K562 (cell line): ENCODE measurements at regions not wholly inside any gene's neighbourhood (a gene's known extent, or its start where the extent isn't known, plus 50 kb on each side); places are given as distances from the start of the nearest gene placed in this dataset.

Experiments
- ATAC-seq: fragments of 200-7000 bp; cut with Tn5 transposase; 3 replicates; pipeline ENCODE4 v1.9.1; 2020; ENCODE audit warnings: moderate library complexity
- BruUV-seq: library from RNA; stranded (reverse); fragments of 400-500 nt; replicated peaks from 2 replicates; lab custom pipeline; 2021; lab: Mats Ljungman, UMichigan
- CTCF ChIA-PET: fragments of 300-600 bp; formaldehyde crosslinking; extraction: SDS; loops from one replicate; lab custom pipeline; 2021; ENCODE audit warnings: low intra/inter-chr PET ratio; lab: Yijun Ruan, JAX
- POLR2A ChIA-PET: fragments of 300-600, 350-650 bp; sonication (Branson Sonifier 250); formaldehyde crosslinking; extraction: SDS; loops from one replicate; lab custom pipeline; 2021; ENCODE audit warnings: antibody characterized with exemption, inconsistent platforms; lab: Yijun Ruan, JAX
- DNase-seq, 4 experiments: peaks; one replicate each; pipeline versions ENCODE4 v3.0.0 to v3.0.0-alpha.2; 2011 to 2018; ENCODE audit warnings: low spot score in 3 of 4, mixed read lengths in 3 of 4; ENCODE audit errors: extremely low read depth in 1 of 4
- FAIRE-seq: peaks from 2 replicates; lab custom pipeline; 2011; peaks lifted over from hg19 to GRCh38; lab: Jason Lieb, UNC
- H2AFZ ChIP-seq: 2 replicates; pipeline ENCODE4 v1.6.0; 2011; ENCODE audit warnings: low read depth, low read length, control low read depth, inconsistent platforms
- H3K27ac ChIP-seq: fragments of 200-600 bp; 3 replicates; pipeline ENCODE4 v1.8.0; 2011; ENCODE audit warnings: low read depth, mild to moderate bottlenecking, control low read depth, inconsistent platforms, low read length, moderate library complexity, mixed read lengths; ENCODE audit errors: extremely low read depth
- H3K27me3 ChIP-seq, 2 experiments: fragments of 300-600 bp in 1 of 2; 2 replicates in 1 of 2; 3 replicates in 1 of 2; pipeline versions ENCODE4 v1.6.0 to v1.8.0; 2011; ENCODE audit warnings: inconsistent platforms in 2 of 2, low read length in 2 of 2, mild to moderate bottlenecking in 1 of 2, mixed read lengths in 1 of 2, moderate library complexity in 1 of 2; ENCODE audit not compliant: control insufficient read depth in 2 of 2, insufficient read depth in 2 of 2
- H3K36me3 ChIP-seq: fragments of 300-600 bp; 3 replicates; pipeline ENCODE4 v1.8.0; 2011; ENCODE audit warnings: mild to moderate bottlenecking, low read length, inconsistent platforms; ENCODE audit not compliant: control insufficient read depth, insufficient read depth
- H3K4me1 ChIP-seq, 2 experiments: fragments of 200-600 bp in 1 of 2; replicated peaks in 1 of 2; 2 replicates in 1 of 2; 3 replicates in 1 of 2; pipeline versions ENCODE4 v1.5.1 to v1.8.0; 2011; ENCODE audit warnings: inconsistent platforms in 2 of 2, low read length in 2 of 2, mild to moderate bottlenecking in 1 of 2, mixed read lengths in 1 of 2, moderate library complexity in 1 of 2; ENCODE audit not compliant: control insufficient read depth in 2 of 2, insufficient read depth in 2 of 2
- H3K4me2 ChIP-seq: 2 replicates; pipeline ENCODE4 v1.6.1; 2011; ENCODE audit warnings: low read length, control low read depth, inconsistent platforms, mixed read lengths; ENCODE audit not compliant: insufficient read depth
- H3K4me3 ChIP-seq: fragments of 200-600 bp; sonication (generic), shearing (Covaris generic); 2 replicates; pipeline ENCODE4 v1.5.1; 2016; ENCODE audit warnings: control low read depth, inconsistent platforms
- H3K79me2 ChIP-seq: fragments of 200-600 bp; 3 replicates; pipeline ENCODE4 v1.8.0; 2011; ENCODE audit warnings: low read length, inconsistent platforms; ENCODE audit not compliant: control insufficient read depth, insufficient read depth
- H3K9ac ChIP-seq, 2 experiments: 2 replicates each; pipeline versions ENCODE4 v1.6.0 to v1.6.1; 2011; ENCODE audit warnings: low read depth in 2 of 2, low read length in 2 of 2, control low read depth in 1 of 2, inconsistent platforms in 1 of 2, mild to moderate bottlenecking in 1 of 2, mixed read lengths in 1 of 2; ENCODE audit not compliant: insufficient read depth in 1 of 2
- H3K9me1 ChIP-seq: one replicate; pipeline ENCODE4 v1.6.0; 2011; ENCODE audit warnings: inconsistent platforms, mild to moderate bottlenecking, low read length, moderate library complexity; ENCODE audit not compliant: control insufficient read depth, insufficient read depth
- H3K9me3 ChIP-seq: replicated peaks from 2 replicates; pipeline ENCODE4 v1.5.1; 2011; ENCODE audit warnings: low read depth, low read length, inconsistent platforms; ENCODE audit not compliant: control insufficient read depth, insufficient read depth
- H4K20me1 ChIP-seq: replicated peaks from 2 replicates; pipeline ENCODE4 v1.6.1; 2011; ENCODE audit warnings: low read length, inconsistent platforms, mixed read lengths; ENCODE audit not compliant: control insufficient read depth, insufficient read depth
- CREBBP ChIP-seq: IDR thresholded peaks from one replicate; pipeline ENCODE4 v1.6.1; 2012; ENCODE audit warnings: low read depth, mild to moderate bottlenecking, control low read depth, inconsistent platforms, low read length
- E2F3 ChIP-seq: fragments of 250-450 bp; sonication (Bioruptor Pico); IDR thresholded peaks from 2 replicates; pipeline ENCODE4 v1.4.0; 2020; ENCODE audit warnings: mild to moderate bottlenecking
- EGR1 ChIP-seq: fragments of 450-650 bp; conservative IDR thresholded peaks from 2 replicates; pipeline ENCODE4 v1.6.1; 2017; ENCODE audit warnings: mild to moderate bottlenecking
- FOXK2 ChIP-seq, 2 experiments: fragments of 450-650 bp; IDR thresholded peaks in 1 of 2; conservative IDR thresholded peaks in 1 of 2; 2 replicates each; pipeline ENCODE4 v1.6.1; 2016; ENCODE audit warnings: low read depth in 2 of 2, mild to moderate bottlenecking in 1 of 2
- FUS ChIP-seq: fragments of 200-400 bp; formaldehyde crosslinking; optimal IDR thresholded peaks from 2 replicates; pipeline ENCODE3; 2017; ENCODE audit warnings: low read depth, low read length
- HDAC2 ChIP-seq: fragments of 450-650 bp; IDR thresholded peaks from 2 replicates; pipeline ENCODE4 v1.6.1; 2016; ENCODE audit warnings: mild to moderate bottlenecking
- MCM2 ChIP-seq: fragments of 450-650 bp; IDR thresholded peaks from 2 replicates; pipeline ENCODE4 v1.6.1; 2017; ENCODE audit warnings: low read depth, mild to moderate bottlenecking
- PTBP1 ChIP-seq: fragments of 200-400 bp; formaldehyde crosslinking; IDR thresholded peaks from 2 replicates; pipeline ENCODE4 v1.6.1; 2017; ENCODE audit warnings: low read depth, low read length
- RUNX1 ChIP-seq: sonication (generic); IDR thresholded peaks from 2 replicates; pipeline ENCODE4 v1.6.1; 2016; ENCODE audit warnings: antibody characterized with exemption, low read depth
- SAFB2 ChIP-seq: fragments of 200-400 bp; formaldehyde crosslinking; IDR thresholded peaks from 2 replicates; pipeline ENCODE4 v1.6.1; 2018; ENCODE audit warnings: borderline replicate concordance, low read length, low read depth, moderate library complexity; ENCODE audit not compliant: severe bottlenecking
- STAG1 ChIP-seq: sonication (generic); formaldehyde crosslinking; IDR thresholded peaks from 2 replicates; pipeline ENCODE4 v1.5.0; 2020; ENCODE audit warnings: missing genetic modification reagents, borderline replicate concordance
- ZFP1 ChIP-seq: fragments of 450-650 bp; formaldehyde crosslinking; IDR thresholded peaks from 2 replicates; pipeline ENCODE4 v1.4.0; 2020; ENCODE audit warnings: mild to moderate bottlenecking, mixed read lengths
- ZFX ChIP-seq: sonication (generic); formaldehyde crosslinking; IDR thresholded peaks from 2 replicates; pipeline ENCODE4 v1.8.0; 2022; ENCODE audit warnings: mild to moderate bottlenecking, missing genetic modification reagents, moderate library complexity
- ZKSCAN3 ChIP-seq: fragments of 250-450 bp; sonication (Bioruptor Pico); IDR thresholded peaks from 2 replicates; pipeline ENCODE4 v1.4.0; 2020
- ZNF217 ChIP-seq: sonication (generic); formaldehyde crosslinking; IDR thresholded peaks from 2 replicates; pipeline ENCODE4 v1.8.0; 2022; ENCODE audit warnings: mild to moderate bottlenecking, missing genetic modification reagents
- WGBS: fragments of 100-300 bp; shearing (Covaris generic); methylation state at CpG from one replicate; pipeline ENCODE4 v1.1.6; 2016; ENCODE audit warnings: low coverage, mixed read lengths; ENCODE audit not compliant: insufficient coverage; ENCODE audit errors: missing lambda C conversion rate; 5-methylcytosine and 5-hydroxymethylcytosine counted together
- in situ Hi-C: fragments of 300-500 bp; cut with MboI; formaldehyde crosslinking; loops from 4 replicates; pipeline ENCODE4 v1.15.0; 2018; ENCODE audit warnings: inconsistent platforms, mixed read lengths
- intact Hi-C: fragments of 100-400 bp; cut with micrococcal nuclease; formaldehyde crosslinking; loops from 2 replicates; pipeline ENCODE4 v1.14.2; 2022
- TF ChIP-seq, protein P1 (sequence below): IDR thresholded peaks from 2 replicates; pipeline ENCODE4 v1.6.1; 2011; ENCODE audit not compliant: insufficient read length; ENCODE audit errors: extremely low read depth
- TF ChIP-seq, protein P2 (sequence below): fragments of 250-450 bp; sonication (Bioruptor Pico); IDR thresholded peaks from 2 replicates; pipeline ENCODE4 v1.8.0; 2021; ENCODE audit warnings: moderate library complexity, mild to moderate bottlenecking, inconsistent platforms

DNA sequence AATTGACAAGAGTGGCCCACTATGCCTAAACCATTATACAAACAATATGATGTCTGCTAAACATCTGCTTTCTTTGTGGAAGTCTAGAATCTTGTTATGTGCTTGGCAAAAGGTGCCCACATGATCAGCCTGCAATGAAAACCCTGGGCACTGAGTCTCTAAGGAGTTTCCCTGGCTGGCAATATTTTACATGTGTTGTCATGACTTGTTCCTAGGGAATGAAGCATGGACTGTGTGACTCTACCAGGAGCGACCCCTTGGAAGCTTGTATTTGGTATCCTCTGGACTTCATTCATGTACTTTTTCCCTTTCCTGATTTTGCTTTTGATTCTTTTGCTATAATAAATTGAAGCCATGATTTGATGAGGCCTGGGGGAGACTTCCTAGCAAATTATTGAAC, 324.9 kb downstream of the HHIPL2 start (continued):
- TF ChIP-seq FOXK2 (conservative IDR thresholded peaks at IDR 0.05 in 1 of 2, IDR thresholded peaks at IDR 0.05 in 1 of 2; ENCODE audit: low read depth in 2 of 2) (no peak), ZKSCAN3 (CRISPR knock-in tag) (no peak), ZFX (CRISPR knock-in tag) (no peak), E2F3 (CRISPR knock-in tag) (no peak), CREBBP (no peak)
- TF ChIP-seq, all 486 proteins: peak for 0

DNA sequence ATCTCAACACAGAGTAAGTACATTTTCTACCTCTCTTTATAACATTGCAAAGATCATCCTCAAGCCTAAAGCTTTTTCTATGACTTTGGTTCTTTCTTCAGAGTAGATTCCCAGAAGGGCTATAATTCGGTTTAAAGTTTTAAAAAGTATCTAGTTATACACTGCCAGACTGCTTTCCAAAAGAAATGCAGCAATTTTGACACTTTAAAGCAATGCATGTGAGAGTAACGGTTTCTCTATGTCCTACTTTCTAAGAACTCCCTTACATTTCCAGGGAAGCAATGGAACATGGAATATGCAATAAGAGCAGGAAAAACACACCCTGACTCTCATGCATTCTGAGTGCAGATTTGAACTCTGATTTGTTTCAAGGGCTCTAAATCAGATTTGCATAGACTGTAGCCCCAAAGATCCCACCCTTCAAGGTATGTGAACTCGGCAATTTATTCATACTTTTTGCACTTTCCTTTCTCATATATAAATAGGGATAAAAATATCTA, 331.6 kb downstream of the HHIPL2 start:
- H3K27me3 ChIP-seq: no peaks in the 10 kb centered on the region
- H3K9ac ChIP-seq: no peak overlapping the region
- H3K79me2 ChIP-seq: no peaks in the 10 kb centered on the region
- H4K20me1 ChIP-seq: no peaks in the 10 kb centered on the region
- no peaks in the 10 kb centered on the region for H3K9me3 ChIP-seq
- no peak overlapping the region for H3K4me2 ChIP-seq
- no peaks in the 10 kb centered on the region for H3K9me1 ChIP-seq
- H2AFZ ChIP-seq: no peak overlapping the region
- H3K36me3 ChIP-seq: no peaks in the 10 kb centered on the region
- CTCF ChIA-PET: no interaction called here
- H3K4me1 ChIP-seq: no peaks in the 10 kb centered on the region
- H3K27ac ChIP-seq: no peak overlapping the region
- intact Hi-C loops: no loop called here
- H3K4me3 ChIP-seq: no peak overlapping the region
- ATAC-seq: no peak
- WGBS: 0% methylated on average over 3 of the region's 3 CpGs
- BruUV-seq: no TSS peak
- TF ChIP-seq PTBP1: no peak
- no peak for TF ChIP-seq ZNF217 (CRISPR knock-in tag)
- no peak for TF ChIP-seq MCM2
- TF ChIP-seq FOXK2 (conservative IDR thresholded peaks at IDR 0.05 in 1 of 2, IDR thresholded peaks at IDR 0.05 in 1 of 2; ENCODE audit: low read depth in 2 of 2): no peak
- no peak for TF ChIP-seq RUNX1
- no peak for TF ChIP-seq ZFP1 (CRISPR knock-in tag)
- no peak for TF ChIP-seq EGR1
- TF ChIP-seq STAG1: no peak
- no peak for TF ChIP-seq SAFB2
- TF ChIP-seq, protein P1, sequence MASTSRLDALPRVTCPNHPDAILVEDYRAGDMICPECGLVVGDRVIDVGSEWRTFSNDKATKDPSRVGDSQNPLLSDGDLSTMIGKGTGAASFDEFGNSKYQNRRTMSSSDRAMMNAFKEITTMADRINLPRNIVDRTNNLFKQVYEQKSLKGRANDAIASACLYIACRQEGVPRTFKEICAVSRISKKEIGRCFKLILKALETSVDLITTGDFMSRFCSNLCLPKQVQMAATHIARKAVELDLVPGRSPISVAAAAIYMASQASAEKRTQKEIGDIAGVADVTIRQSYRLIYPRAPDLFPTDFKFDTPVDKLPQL: no peak
- no peak for TF ChIP-seq HDAC2
- TF ChIP-seq, protein P2, sequence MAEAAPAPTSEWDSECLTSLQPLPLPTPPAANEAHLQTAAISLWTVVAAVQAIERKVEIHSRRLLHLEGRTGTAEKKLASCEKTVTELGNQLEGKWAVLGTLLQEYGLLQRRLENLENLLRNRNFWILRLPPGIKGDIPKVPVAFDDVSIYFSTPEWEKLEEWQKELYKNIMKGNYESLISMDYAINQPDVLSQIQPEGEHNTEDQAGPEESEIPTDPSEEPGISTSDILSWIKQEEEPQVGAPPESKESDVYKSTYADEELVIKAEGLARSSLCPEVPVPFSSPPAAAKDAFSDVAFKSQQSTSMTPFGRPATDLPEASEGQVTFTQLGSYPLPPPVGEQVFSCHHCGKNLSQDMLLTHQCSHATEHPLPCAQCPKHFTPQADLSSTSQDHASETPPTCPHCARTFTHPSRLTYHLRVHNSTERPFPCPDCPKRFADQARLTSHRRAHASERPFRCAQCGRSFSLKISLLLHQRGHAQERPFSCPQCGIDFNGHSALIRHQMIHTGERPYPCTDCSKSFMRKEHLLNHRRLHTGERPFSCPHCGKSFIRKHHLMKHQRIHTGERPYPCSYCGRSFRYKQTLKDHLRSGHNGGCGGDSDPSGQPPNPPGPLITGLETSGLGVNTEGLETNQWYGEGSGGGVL (CRISPR knock-in tag): no peak
- TF ChIP-seq FUS: no peak
- POLR2A ChIA-PET: interaction anchor here (1.4 kb wide), 1 partner anchor 17 kb away, joined by 3 read pairs; no protein-coding TSS in a partner anchor
- no peak for FAIRE-seq
- DNase-seq: no peak
- in situ Hi-C loops: loop anchor here (5.0 kb wide), 1 partner anchor 64 kb away; no protein-coding TSS in a partner anchor
